ENCODE measurements at regions not wholly inside any gene's neighbourhood (a gene's known extent, or its start where the extent isn't known, plus 50 kb on each side); places are given as distances from the start of the nearest gene placed in this dataset.

DNA sequence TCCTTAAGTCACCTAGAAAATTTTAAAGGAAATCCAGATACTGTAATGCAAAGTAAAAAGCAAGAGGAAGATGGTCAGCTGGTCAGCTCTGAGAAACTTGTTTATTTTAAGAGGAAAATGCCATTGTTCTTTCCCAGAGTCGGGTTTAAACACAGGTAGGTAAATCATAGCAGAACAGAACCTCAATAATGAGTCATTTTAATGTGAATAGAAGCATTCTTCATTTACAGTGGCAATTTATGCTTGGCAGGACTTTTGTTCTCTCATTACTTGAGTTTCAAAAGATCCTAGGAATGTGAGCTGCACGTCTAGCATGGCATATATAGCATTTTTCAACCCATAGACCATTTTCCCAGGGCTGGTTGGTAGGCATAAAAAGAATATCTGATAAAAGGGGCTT is 132.3 kb downstream of the LIG4 start:
- no peak for TF ChIP-seq CTCF (conservative IDR thresholded peaks at IDR 0.05 in 1 of 2, IDR thresholded peaks at IDR 0.05 in 1 of 2; ENCODE audit: extremely low read depth in 1 of 2, insufficient read depth in 1 of 2, low read depth in 1 of 2, low read length in 2 of 2)
- no peak for TF ChIP-seq EZH2 (IDR thresholded peaks at IDR 0.05; ENCODE audit: borderline replicate concordance, low read length)
